ENCODE measurements at regions not wholly inside any gene's neighbourhood (a gene's known extent, or its start where the extent isn't known, plus 50 kb on each side); places are given as distances from the start of the nearest gene placed in this dataset.
"Not testable (repeated sequence)": the region's sequence is repeated elsewhere in the genome, so short reads cannot be mapped to it uniquely, and the experiment has no call there.

DNA sequence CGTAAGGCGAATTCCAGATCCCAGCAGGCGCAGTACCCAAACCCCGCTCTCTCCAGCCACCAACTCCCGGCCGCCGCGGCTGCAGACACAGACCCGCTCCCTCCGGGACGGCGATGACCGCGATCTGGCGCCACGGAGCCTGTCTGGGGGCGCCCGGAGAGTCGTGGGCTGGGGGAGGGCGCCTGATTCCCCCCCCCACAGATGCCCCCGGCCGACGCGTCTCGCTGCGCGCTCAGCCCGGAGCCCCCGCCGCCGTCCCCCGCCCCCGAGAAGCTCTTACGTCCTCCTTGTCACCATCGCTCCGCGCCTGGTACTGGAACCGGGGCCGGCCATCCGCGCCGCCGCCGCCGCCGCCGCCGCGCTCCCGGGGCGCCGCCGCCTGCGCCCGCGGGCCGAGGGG is 173.6 kb downstream of the ATP6V0E2 start:
- not testable (repeated sequence) for DNase-seq

DNA sequence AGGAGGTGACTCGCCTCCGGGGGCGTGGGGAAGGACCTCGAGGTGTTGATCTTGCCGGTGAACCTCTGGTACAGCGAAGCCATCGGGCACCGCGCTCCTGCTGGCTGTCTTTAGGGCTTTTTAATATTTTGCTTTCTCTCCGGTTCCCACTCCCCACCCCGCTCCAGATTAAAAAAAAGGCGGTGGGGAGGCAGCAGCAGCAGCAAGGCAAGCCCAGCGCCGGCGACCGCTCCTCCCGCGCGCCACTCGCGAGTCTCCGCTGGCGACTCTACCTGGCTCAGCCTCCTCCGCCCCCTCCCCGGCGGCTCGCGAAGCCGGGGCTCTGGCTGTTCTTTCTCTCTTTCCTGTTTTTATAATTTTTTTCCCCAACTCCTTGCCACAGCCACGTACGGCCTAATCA is 174.0 kb downstream of the ATP6V0E2 start:
- not testable (repeated sequence) for DNase-seq

DNA sequence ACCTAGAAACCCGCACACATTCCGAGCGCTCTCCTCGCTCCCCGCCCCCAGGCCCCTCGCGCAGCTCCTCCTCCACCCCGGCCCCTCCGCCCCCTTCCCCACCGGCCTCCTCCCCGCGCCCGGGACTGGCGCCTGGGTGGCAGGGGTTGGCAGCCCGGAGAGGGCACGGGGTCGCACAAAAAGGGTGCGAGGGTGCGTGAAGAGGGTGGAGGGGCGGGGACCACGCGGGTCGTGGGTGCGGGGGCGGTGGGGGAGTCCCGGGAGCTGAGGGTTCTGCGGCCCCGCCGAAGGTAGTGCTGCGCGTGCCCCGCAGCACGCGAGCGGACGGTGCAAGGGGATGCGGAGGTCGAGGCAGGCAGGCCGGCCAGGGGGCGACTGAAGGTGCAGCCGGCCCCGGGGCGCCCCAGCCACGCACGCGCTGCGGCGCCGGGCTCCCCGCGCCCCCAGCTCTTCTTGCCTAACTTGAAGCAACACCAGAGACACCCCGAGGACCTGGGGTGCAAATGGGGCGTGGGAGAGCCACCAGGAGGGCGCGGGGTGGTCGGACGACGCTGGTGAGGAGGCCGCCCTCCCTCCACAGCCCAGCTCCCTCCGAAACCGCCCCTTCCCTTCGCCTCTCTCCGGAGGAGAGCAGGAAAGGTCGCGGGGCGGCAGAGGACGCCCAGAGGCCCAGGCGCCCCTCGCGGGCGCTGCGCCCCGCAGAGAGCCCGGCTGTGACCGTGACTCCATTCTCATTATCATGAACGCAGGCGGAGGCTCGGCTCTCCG is 174.7 kb downstream of the ATP6V0E2 start:
- not testable (repeated sequence) for DNase-seq

DNA sequence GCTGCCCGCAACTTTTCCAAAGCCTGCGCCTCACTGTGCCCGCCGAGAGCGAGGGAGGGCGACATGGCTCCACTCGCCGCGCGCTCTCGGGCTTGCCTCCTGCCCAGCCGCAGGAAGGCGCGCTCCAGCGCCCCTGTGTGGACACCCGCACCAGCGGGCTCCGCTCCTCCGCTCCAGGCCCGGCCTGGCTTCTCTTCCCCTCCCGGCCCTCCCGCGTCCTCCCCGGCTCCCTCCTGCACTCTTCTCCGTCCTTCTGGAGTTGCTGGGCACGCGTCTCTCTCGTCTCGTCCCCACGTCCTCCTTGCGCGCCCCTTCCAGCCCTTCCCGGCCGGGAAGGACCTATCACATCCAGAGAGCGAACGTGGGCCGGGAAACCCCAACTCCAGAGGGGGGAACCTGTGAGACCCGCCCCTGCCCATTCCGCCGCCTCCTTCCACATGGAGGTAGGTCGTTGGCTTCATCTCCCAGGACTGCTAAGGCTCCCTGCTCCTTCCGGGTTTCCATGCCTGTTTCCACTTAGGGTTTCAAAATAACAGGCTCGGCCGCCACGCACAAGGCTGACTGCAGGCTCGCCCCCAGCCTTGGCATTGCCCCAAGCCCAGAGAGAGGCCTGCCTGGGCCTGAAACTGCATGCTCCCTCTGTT is 175.4 kb downstream of the ATP6V0E2 start:
- not testable (repeated sequence) for DNase-seq

DNA sequence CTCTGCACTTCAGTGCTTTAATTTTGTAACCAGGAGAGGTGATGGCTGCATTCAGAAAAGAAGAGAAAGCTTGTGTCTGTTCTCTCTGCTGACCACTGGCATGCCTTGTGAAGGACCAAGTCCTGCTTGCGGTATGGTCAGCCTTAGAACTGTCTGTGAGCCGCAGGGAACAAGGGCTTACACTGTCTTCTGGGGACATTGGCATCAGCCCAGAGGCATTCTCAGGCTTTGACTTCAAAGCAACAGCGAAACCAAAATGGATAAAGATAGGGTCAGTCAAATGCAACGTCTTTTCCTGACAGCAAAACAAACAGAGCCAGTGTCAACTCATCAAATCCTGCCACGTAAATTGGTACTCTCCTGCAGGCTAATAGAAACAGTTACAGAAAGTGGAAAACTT is 179.6 kb downstream of the ATP6V0E2 start:
- DNase-seq: not testable (repeated sequence)

DNA sequence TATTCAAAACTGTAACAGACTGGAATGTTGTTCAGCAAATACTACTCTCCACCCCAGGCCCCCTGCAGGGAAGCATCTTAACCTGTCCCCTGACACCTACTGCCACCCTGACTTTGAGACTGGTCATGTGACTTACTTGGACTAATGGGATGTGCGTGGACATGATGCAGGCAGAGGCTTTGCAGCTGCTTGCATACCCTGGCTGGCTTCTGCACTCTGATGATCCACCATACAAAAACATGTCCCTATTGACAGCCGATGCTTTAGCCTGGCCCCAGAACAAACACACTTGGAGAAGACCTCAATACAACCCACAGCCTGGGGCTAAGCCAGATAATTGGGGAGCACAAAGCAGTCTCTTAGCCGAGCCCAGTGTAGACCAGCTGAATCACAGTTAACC is 180.5 kb downstream of the ATP6V0E2 start:
- not testable (repeated sequence) for DNase-seq

DNA sequence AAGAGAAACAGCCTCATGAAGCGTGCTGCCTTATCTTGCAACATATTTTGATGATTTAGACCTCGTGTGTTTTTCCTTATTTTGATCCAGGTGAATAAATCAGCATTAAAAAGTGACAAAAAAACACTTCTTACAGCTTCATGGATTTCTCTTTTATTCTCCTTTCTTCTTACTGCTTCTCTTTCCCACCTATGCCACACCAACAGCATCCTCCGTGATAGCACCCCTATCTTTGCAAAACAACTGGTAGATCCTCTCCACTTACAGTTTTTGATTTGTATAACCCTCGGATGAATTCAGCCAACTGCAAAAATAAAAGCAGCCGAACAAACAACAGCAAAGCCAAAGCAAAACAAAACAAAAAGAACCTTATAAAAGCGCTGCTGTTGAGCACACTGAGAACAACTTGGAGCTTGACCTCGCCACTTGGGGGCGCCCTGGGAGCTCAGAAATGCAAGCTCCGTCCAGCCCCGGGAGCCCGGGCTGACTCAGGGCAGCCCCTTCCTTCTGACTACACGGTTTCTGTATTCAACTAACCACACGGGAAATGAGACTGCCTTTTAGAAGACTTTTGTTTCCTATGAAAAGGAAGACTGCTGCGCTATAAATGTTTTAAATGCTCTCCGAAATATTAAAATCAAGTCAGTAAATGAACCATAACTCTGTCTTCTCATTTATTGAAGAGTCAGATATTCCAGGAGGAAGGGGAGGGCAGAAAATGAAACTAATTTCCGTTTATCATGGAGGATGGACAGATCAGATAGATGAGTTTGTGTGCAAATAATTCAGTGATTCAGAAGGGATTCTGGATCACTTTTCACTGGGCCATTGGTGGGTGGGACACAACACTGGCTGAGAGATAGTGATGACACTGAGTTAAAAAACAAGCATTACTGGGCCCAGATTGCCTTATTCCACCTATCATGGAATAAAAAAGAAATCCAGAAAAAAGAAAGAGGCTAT is 186.8 kb downstream of the ATP6V0E2 start:
- peak; percentile 72 to 79 for DNase-seq

DNA sequence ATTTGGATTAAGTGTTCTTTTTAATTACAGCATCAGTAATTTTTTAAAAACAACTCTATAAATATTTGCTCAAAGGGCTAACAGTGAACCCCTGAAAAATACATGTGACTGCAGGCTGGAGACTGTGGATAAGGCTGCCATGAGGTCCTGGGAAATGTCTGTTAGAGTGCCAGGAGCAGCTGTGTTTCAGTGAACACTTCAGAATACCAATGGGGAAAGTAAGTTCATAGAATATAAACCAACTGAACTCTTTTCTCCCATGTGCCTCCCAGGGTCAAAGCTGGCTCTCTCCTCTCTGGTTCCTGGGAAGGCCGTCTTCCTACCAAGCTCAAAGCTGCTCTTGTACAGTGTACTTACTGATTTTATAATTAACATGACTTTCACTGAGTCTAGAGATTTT is 189.4 kb downstream of the ATP6V0E2 start:
- DNase-seq: not testable (repeated sequence)

DNA sequence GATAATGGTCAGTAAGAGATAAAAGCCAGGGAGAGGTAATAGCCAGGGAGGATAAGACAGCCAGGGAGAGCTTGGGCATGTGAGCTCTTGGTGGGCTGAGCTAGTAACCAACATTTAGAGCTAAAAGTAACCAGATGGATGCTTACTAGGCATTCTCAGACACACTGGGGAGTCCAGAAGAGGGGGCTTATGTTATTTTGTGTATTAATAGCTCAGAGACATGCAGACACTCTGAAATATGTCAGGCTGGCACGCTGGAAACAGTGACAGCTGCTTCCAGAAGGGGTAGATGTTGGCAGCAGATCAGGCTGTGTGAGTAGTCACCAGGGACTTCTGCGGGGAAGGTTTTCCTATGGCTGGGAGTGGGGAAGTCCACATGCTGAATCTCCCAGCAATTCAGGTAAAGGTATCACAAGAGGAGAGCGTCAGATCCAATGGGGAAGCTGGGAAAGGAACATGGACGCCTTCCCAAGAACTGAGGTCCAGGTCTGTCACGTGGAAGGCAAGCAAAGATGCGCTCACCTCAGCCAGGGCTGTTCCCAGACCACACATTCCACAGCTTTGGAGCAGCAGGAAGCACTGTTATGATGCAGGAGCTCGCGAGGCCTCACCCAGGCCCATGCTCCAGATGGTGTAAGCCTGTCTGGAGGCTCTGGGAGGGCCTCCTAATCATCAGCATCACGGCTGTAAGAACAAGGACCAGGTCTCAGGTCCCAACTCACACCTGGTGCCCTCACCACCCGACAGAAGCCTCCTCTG is 196.0 kb downstream of the ATP6V0E2 start:
- not testable (repeated sequence) for DNase-seq

DNA sequence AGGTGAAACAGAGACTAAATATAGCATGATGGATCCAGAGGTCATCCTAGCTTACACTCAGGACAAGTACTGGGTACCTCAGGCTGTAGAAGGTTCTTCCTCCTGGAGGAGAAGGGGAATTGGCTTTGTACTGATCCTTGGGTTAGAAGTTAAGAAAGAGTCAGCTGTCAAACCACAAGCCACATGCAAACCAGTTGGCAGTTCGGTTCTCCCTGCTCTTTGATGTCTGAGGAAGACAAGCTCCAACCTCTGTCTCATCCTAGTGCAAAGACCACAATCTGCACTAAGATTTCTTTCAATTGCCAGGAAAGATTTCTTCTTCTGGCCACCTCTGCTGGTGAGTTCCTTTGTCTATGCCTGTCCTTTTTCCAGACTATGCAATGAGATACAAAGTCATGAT is 203.8 kb downstream of the ATP6V0E2 start:
- DNase-seq: not testable (repeated sequence)

DNA sequence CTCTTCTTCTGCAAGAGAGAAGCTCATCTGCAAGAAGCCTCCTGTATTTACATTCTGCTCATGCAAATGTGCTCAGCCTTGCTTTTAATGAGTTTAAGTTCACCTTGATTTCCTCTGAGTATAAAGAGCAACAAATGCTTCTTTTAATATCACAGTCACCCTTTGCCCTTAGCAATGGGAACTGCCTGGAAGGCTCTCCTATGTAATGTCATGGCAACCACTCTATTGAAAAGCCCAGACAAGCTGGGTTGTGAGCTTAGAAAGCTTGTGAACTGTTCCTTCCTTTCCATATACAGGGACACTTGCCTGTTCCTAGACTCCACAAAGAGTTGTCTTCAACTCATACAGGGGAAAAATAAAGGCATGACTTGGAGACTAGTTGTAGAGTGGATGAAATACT is 208.1 kb downstream of the ATP6V0E2 start:
- not testable (repeated sequence) for DNase-seq

DNA sequence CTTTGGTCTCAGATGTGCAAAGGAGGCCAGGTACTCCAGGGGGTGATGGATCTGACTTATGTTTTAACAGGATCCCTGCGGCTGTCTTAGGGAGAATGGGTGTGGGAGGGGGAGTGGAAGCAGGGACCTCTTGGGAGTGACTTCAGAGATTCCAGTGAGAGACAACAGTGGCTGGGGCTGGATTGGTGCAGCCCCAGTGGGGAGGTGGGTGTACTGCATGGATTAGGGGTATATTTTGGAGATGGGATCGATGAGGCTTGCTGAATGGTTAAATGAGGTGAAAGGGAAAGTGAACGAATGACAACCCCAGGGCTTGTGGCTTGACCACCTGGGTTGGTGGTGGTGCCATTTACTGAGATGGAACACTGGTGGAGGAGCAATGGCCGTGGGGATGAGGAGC is 211.0 kb downstream of the ATP6V0E2 start:
- DNase-seq: not testable (repeated sequence)

DNA sequence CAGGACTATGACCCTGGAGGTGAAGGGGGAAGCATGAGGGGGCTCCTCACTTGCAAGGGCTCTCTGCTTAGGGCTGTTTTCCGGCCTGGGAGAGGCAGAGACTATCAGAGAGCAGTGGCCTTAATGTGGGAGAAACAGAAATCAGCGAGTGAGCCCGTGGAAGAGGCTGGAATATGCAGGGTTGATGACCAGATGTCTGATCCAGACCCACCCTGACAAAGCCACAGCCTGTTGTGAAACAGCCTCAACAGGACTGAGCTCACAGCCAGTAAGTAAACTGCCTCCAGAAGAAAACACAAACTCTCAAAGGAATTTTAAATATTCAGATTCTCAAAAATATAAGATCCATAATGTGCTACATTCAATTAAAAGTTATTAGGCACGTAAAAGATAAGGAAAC is 213.7 kb downstream of the ATP6V0E2 start:
- not testable (repeated sequence) for DNase-seq

DNA sequence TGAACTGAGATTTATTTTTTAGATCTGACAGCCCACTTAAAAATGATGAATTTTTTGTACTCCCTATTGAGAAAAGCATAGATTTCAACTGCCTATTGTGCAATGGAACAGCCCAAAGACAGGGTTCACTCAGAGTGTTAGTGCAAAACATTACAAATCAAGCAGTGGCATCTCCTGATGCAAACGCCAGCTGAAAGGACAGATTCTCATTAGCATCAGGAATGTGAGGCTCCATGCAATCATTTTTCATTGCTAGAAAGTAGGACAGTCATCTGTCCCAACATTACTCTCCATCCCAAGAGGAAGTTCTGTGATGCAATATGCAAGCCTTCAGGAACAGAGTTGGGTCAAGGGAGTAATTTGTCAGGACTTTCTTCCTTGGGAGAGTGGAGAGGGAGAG is 215.4 kb downstream of the ATP6V0E2 start:
- not testable (repeated sequence) for DNase-seq

DNA sequence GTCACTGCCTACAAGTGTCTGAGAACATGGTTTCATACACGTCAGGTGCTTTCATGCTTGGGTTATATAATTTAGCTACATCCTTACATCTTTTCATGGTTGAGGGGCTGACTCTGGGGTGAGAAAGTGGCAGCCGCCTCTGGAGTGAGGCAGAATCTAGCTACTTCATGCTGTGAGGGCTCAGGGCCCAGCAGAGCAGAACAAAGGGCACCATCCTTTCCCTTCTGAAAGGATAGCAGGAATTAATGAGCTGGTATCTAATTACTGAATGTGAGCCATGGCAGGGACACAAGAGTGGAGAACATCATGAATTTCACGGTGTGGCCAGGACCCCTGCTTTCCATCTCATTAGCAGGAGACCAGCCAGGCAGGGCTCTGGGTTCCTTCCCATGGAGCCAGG is 217.0 kb downstream of the ATP6V0E2 start:
- not testable (repeated sequence) for DNase-seq

DNA sequence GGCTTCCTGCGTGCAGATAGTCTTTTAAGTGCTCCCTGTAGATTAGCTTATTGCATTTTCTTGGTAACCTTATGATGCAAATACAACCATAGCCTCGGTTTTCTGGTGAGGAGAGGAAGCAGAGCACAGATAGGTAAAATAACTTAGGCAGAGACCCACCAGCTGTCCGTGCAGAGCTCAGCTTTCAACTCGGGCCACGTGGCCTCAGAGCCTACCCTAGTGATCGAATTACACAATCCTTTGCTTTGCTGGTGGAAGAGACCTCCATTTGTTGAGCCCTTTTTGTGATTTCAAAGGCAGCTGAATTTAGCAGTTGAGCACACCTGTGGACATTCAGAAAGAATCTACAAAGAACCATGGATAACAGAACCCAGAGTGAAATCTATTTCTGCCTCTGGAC is 220.1 kb downstream of the ATP6V0E2 start:
- not testable (repeated sequence) for DNase-seq

DNA sequence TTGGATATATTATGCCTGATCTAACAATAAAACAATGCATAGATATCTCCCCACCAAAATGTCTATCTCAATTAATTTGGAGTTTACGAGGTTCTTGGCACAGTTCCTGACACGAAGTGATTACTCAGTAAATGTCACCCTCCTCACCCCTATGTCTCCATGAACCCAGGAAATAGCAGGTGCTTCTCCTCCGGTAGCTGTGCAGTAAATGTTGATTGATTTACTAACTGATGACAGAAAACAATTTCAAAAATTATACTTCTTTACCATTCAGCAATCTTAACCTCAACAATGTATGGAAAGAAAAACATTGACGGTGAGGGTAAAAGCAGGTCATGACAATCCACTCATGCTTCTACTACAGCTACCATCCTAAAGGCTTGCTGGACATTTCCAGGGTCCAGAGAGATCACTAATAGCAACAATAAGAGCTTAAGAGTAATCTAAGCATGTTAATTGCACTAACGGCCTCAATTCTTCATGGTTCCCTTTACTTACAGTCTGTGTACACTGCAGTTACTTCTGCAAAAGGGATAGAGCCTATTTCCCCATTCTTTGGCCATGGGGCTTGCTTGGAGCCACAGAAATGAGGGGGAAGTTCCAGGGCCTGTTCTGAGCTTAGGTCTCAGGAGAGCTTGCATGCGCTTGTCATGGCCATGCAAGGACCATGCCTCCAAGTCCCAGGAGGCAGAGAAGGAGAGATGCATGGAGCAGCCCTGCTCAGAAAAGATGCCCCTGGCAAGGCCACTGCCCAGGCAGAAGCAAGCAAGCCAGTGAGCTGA is 222.6 kb downstream of the ATP6V0E2 start:
- peak; percentile 1 to 3 for DNase-seq

DNA sequence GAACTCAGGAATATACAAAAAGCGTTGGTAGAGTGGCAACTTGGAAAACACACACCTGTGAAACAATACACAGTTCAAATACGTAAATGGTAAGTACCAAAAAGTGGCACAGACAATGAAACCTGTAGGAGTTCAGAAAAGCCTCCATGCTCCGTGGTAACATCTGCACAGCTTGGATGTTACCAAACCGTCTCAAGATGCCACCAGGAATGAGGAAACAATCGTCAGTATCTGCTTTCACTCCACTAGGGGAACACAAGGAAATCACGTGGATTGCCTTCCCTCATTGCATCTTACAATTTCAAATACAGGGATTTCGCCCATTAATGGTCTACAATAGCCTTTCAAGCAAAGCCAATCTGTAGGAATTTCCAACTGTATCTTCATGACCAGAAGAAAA is 224.6 kb upstream of the LRRC61 start:
- not testable (repeated sequence) for DNase-seq

DNA sequence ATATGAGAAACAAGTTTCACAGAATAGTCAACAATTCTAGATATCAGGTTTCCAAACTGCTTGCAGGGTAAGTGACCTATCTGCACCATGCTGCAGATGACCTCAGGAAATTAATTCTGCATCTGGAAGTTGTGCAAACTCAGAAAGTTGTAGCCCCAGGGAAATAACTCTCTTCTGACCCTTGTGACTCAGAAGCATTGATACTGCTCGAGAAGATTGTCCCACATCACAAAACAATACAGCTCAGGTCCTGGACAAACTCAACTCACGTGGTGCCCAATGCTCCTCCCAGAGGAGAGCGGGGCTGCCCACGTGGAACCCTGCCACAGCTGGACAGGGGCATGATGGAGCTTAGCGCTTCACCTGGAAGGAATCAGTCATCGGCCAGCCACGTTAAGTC is 221.9 kb upstream of the LRRC61 start:
- DNase-seq: not testable (repeated sequence)

DNA sequence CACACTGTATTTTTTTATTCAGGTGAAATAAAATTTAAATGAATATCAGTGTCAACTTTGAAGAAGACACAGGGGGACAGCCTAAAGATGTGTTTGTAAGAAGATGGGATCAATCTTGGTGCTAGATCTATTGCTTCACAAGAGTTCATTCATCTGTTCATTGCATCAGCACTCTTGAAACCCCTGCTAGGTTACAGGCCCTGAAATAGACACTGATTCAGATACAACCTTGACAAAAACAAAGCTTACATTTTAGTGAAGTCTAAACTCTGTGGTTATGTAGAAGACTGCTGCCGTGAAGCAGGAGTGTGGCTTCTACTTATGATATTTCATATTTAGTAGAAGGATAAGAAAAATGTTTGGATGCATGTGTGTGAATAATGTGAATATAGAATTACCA is 215.9 kb upstream of the LRRC61 start:
- DNase-seq: not testable (repeated sequence)

DNA sequence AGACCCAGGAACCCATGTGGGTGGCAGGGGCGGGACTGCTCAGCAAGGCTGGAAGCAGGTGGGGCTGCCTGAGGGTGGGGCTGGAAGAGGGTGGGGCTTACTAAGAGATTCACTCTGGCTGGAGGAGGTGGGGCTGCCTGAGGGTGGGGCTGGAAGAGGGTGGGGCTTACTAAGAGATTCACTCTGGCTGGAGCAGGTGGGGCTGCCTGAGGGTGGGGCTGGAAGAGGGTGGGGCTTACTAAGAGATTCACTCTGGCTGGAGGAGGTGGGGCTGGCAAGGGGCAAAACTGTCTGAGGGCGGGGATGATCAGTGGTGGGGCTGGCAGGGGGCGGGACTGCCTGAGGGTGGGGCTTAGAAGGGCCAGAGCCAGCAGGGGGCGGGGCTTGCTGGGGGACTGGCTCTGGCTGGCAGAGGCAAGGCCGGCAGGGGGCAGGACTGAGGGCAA is 212.8 kb upstream of the LRRC61 start:
- peak; percentile 1 to 5 for DNase-seq

Data from CD4-positive, alpha-beta T cell treated with Interferon alpha-2 for 1 hour (primary cell).